HK-2 (cell line): ENCODE measurements at regions not wholly inside any gene's neighbourhood (a gene's known extent, or its start where the extent isn't known, plus 50 kb on each side); places are given as distances from the start of the nearest gene placed in this dataset.

Experiments used
- DNase-seq: peaks from one replicate; pipeline ENCODE4 v3.0.0-alpha.2; 2018; ENCODE audit not compliant: unreplicated experiment

- no peak for DNase-seq
These were observed 229.8 kb upstream of the NDST4 start for GRCh38 chr4:115343171-115343570.

- DNase-seq = no peak
These were observed 221.5 kb upstream of the NDST4 start for GRCh38 chr4:115334736-115335411.

- DNase-seq = no peak
These were observed 218.7 kb upstream of the NDST4 start for GRCh38 chr4:115332078-115332477.

GRCh38 chr4:115331241-115331640 is 217.8 kb upstream of the NDST4 start:
- no peak for DNase-seq

GRCh38 chr4:115325836-115326235 is 212.4 kb upstream of the NDST4 start:
- no peak for DNase-seq

- no peak for DNase-seq
These were observed 209.8 kb upstream of the NDST4 start for GRCh38 chr4:115323106-115323707.

GRCh38 chr4:115315182-115315581 is 201.8 kb upstream of the NDST4 start:
- DNase-seq = no peak

- DNase-seq = no peak
These were observed 197.2 kb upstream of the NDST4 start for GRCh38 chr4:115310641-115311040.

GRCh38 chr4:115294717-115295116 is 181.3 kb upstream of the NDST4 start:
- no peak for DNase-seq

- DNase-seq = no peak
These were observed 179.7 kb upstream of the NDST4 start for GRCh38 chr4:115293093-115293462.

GRCh38 chr4:115292320-115293092 is 179.1 kb upstream of the NDST4 start:
- no peak for DNase-seq

GRCh38 chr4:115287426-115287825 is 174.0 kb upstream of the NDST4 start:
- no peak for DNase-seq

- DNase-seq = no peak
These were observed 165.9 kb upstream of the NDST4 start for GRCh38 chr4:115279330-115279729.

GRCh38 chr4:115278830-115279229 is 165.4 kb upstream of the NDST4 start:
- no peak for DNase-seq

- no peak for DNase-seq
These were observed 162.2 kb upstream of the NDST4 start for GRCh38 chr4:115275615-115276014.

- DNase-seq = no peak
These were observed 161.1 kb upstream of the NDST4 start for GRCh38 chr4:115274545-115274944.

- DNase-seq = no peak
These were observed 159.2 kb upstream of the NDST4 start for GRCh38 chr4:115272594-115272993.

GRCh38 chr4:115272185-115272584 is 158.8 kb upstream of the NDST4 start:
- DNase-seq = no peak

- DNase-seq = no peak
These were observed 146.8 kb upstream of the NDST4 start for GRCh38 chr4:115260195-115260594.

- DNase-seq = no peak
These were observed 146.2 kb upstream of the NDST4 start for GRCh38 chr4:115259642-115260041.

- DNase-seq = no peak
These were observed 136.4 kb upstream of the NDST4 start for GRCh38 chr4:115249808-115250207.

- DNase-seq = no peak
These were observed 121.1 kb upstream of the NDST4 start for GRCh38 chr4:115234405-115235093.

GRCh38 chr4:115233600-115233999 is 120.2 kb upstream of the NDST4 start:
- DNase-seq = no peak
